GM18861 (cell line): ENCODE measurements at regions not wholly inside any gene's neighbourhood (a gene's known extent, or its start where the extent isn't known, plus 50 kb on each side); places are given as distances from the start of the nearest gene placed in this dataset.
"Not testable (repeated sequence)": the region's sequence is repeated elsewhere in the genome, so short reads cannot be mapped to it uniquely, and the experiment has no call there.

Experiments used
- ATAC-seq: cut with Tn5 transposase; IDR thresholded peaks from one replicate; pipeline ENCODE4 v1.9.1; 2021; ENCODE audit not compliant: unreplicated experiment

- no peak for ATAC-seq
Observed at GRCh38 chr7:51426163-51426562, 109.6 kb upstream of the COBL start.

- not testable (repeated sequence) for ATAC-seq
Observed at GRCh38 chr7:51409934-51410333, 93.3 kb upstream of the COBL start.

GRCh38 chr7:51397608-51398007 is 81.0 kb upstream of the COBL start:
- ATAC-seq, result not testable (repeated sequence)

GRCh38 chr7:51393003-51393402 is 76.4 kb upstream of the COBL start:
- ATAC-seq, result not testable (repeated sequence)

- not testable (repeated sequence) for ATAC-seq
Observed at GRCh38 chr7:51389952-51390351, 73.3 kb upstream of the COBL start.

GRCh38 chr7:51389216-51389812 is 72.7 kb upstream of the COBL start:
- not testable (repeated sequence) for ATAC-seq

GRCh38 chr7:51388241-51388640 is 71.6 kb upstream of the COBL start:
- ATAC-seq, result not testable (repeated sequence)

- not testable (repeated sequence) for ATAC-seq
Observed at GRCh38 chr7:51386806-51387568, 70.4 kb upstream of the COBL start.

- not testable (repeated sequence) for ATAC-seq
Observed at GRCh38 chr7:51386184-51386583, 69.6 kb upstream of the COBL start.

- not testable (repeated sequence) for ATAC-seq
Observed at GRCh38 chr7:51382243-51382642, 65.6 kb upstream of the COBL start.

- ATAC-seq, result no peak
Observed at GRCh38 chr7:51376420-51377092, 59.9 kb upstream of the COBL start.

GRCh38 chr7:51374936-51375335 is 58.3 kb upstream of the COBL start:
- no peak for ATAC-seq

- ATAC-seq, result not testable (repeated sequence)
Observed at GRCh38 chr7:51373607-51374006, 57.0 kb upstream of the COBL start.

- no peak for ATAC-seq
Observed at GRCh38 chr7:51369746-51370145, 53.1 kb upstream of the COBL start.

- ATAC-seq, result not testable (repeated sequence)
Observed at GRCh38 chr7:51369228-51369627, 52.6 kb upstream of the COBL start.

GRCh38 chr7:51368334-51368733 is 51.7 kb upstream of the COBL start:
- no peak for ATAC-seq

- ATAC-seq, result no peak
Observed at GRCh38 chr7:51367614-51367968, 51.0 kb upstream of the COBL start.

- peak; percentile 84 for ATAC-seq
Observed at GRCh38 chr7:51366930-51367613, 50.5 kb upstream of the COBL start.
